Parathyroid adenoma (tissue), 2 donors: ENCODE measurements at regions not wholly inside any gene's neighbourhood (a gene's known extent, or its start where the extent isn't known, plus 50 kb on each side); places are given as distances from the start of the nearest gene placed in this dataset.

Source experiments
- H2AFZ ChIP-seq: fragments of 300-600 bp; sonication (generic); one replicate; pipeline ENCODE4 v1.7.0; 2017; ENCODE audit warnings: antibody characterized with exemption, mild to moderate bottlenecking
- H3K27ac ChIP-seq: fragments of 300-600 bp; sonication (generic); one replicate; pipeline ENCODE4 v1.7.0; 2017
- H3K27me3 ChIP-seq: fragments of 300-600 bp; sonication (generic); one replicate; pipeline ENCODE4 v1.7.0; 2017; ENCODE audit warnings: low read length; ENCODE audit not compliant: control insufficient read depth, insufficient read depth
- H3K36me3 ChIP-seq: fragments of 300-600 bp; sonication (generic); one replicate; pipeline ENCODE4 v1.7.0; 2017; ENCODE audit warnings: low read length; ENCODE audit not compliant: control insufficient read depth, insufficient read depth
- H3K4me1 ChIP-seq: fragments of 300-600 bp; sonication (generic); one replicate; pipeline ENCODE4 v1.7.0; 2017; ENCODE audit warnings: control low read depth
- H3K4me2 ChIP-seq: fragments of 300-600 bp; sonication (generic); one replicate; pipeline ENCODE4 v1.7.0; 2017; ENCODE audit warnings: low read length
- H3K4me3 ChIP-seq: fragments of 300-600 bp; sonication (generic); one replicate; pipeline ENCODE4 v1.7.0; 2017; ENCODE audit warnings: low read depth, low read length
- H3K79me2 ChIP-seq: fragments of 300-600 bp; sonication (generic); one replicate; pipeline ENCODE4 v1.7.0; 2017; ENCODE audit warnings: control low read depth
- H3K9ac ChIP-seq: fragments of 300-600 bp; sonication (generic); one replicate; pipeline ENCODE4 v1.7.0; 2017; ENCODE audit warnings: mild to moderate bottlenecking
- H3K9me3 ChIP-seq: fragments of 300-600 bp; sonication (generic); one replicate; pipeline ENCODE4 v1.7.0; 2017; ENCODE audit warnings: low read length; ENCODE audit not compliant: control insufficient read depth
- TF ChIP-seq, protein P1 (sequence below): fragments of 300-600 bp; sonication (generic); IDR thresholded peaks from one replicate; pipeline ENCODE4 v1.7.0; 2017; ENCODE audit warnings: antibody characterized with exemption, mild to moderate bottlenecking
- donor health status: primary hyperparathyroidism.

DNA sequence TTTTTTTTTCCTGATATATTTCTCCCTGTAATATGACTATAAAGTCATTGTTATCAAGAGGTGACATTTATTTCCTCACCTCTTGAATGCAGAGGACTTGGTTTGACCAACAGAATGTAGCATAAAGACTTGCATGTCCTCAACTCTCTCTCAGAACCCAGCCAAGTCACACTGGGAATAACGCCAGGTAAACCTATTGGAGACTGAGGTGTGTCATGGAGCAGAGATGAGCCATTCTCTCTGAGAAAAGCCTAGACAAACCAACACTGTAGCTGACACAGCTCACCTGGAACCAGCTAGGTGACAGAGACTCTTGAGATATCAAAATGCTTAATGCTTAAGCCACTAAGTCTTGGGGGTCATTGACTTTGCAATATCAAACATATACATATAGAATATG lies 533.6 kb downstream of the HAO1 start:
- H3K4me3 ChIP-seq = no peak overlapping the region
- no peaks in the 10 kb centered on the region for H3K79me2 ChIP-seq
- H3K4me1 ChIP-seq = no peaks in the 10 kb centered on the region
- H3K4me2 ChIP-seq = no peak overlapping the region
- no peak overlapping the region for H2AFZ ChIP-seq
- no peaks in the 10 kb centered on the region for H3K36me3 ChIP-seq
- no peak overlapping the region for H3K9ac ChIP-seq
- no peak overlapping the region for H3K27ac ChIP-seq
- H3K27me3 ChIP-seq = no peaks in the 10 kb centered on the region
- TF ChIP-seq, protein P1, sequence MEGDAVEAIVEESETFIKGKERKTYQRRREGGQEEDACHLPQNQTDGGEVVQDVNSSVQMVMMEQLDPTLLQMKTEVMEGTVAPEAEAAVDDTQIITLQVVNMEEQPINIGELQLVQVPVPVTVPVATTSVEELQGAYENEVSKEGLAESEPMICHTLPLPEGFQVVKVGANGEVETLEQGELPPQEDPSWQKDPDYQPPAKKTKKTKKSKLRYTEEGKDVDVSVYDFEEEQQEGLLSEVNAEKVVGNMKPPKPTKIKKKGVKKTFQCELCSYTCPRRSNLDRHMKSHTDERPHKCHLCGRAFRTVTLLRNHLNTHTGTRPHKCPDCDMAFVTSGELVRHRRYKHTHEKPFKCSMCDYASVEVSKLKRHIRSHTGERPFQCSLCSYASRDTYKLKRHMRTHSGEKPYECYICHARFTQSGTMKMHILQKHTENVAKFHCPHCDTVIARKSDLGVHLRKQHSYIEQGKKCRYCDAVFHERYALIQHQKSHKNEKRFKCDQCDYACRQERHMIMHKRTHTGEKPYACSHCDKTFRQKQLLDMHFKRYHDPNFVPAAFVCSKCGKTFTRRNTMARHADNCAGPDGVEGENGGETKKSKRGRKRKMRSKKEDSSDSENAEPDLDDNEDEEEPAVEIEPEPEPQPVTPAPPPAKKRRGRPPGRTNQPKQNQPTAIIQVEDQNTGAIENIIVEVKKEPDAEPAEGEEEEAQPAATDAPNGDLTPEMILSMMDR = no peak
- H3K9me3 ChIP-seq = no peaks in the 10 kb centered on the region

- TF ChIP-seq, protein P1 = no peak
- Histone ChIP-seq H3K79me2 (no peaks in the 10 kb centered on the region), H2AFZ (no peak overlapping the region), H3K27ac (no peak overlapping the region), H3K4me3 (no peak overlapping the region), H3K9ac (no peak overlapping the region), H3K4me2 (no peak overlapping the region), H3K4me1 (no peaks in the 10 kb centered on the region), H3K27me3 (no peaks in the 10 kb centered on the region), H3K36me3 (no peaks in the 10 kb centered on the region), H3K9me3 (no peaks in the 10 kb centered on the region)
Observed at GRCh38 chr20:7410150-7410549, 530.1 kb downstream of the HAO1 start.

GRCh38 chr20:7411075-7411474 lies 529.2 kb downstream of the HAO1 start:
- H3K9ac ChIP-seq = no peak overlapping the region
- H3K27me3 ChIP-seq = no peaks in the 10 kb centered on the region
- no peak overlapping the region for H3K4me3 ChIP-seq
- no peaks in the 10 kb centered on the region for H3K79me2 ChIP-seq
- H3K4me2 ChIP-seq = no peak overlapping the region
- TF ChIP-seq, protein P1 = no peak
- H3K36me3 ChIP-seq = no peaks in the 10 kb centered on the region
- H3K9me3 ChIP-seq = no peaks in the 10 kb centered on the region
- no peaks in the 10 kb centered on the region for H3K4me1 ChIP-seq
- H2AFZ ChIP-seq = no peak overlapping the region
- H3K27ac ChIP-seq = no peak overlapping the region

- Histone ChIP-seq H3K79me2 (no peaks in the 10 kb centered on the region), H3K27me3 (no peaks in the 10 kb centered on the region), H2AFZ (no peak overlapping the region), H3K36me3 (no peaks in the 10 kb centered on the region), H3K4me1 (no peaks in the 10 kb centered on the region), H3K27ac (no peak overlapping the region), H3K4me3 (no peak overlapping the region), H3K9ac (no peak overlapping the region), H3K4me2 (no peak overlapping the region), H3K9me3 (no peaks in the 10 kb centered on the region)
- TF ChIP-seq, protein P1 = no peak
Observed at GRCh38 chr20:7415427-7415826, 524.8 kb downstream of the HAO1 start.

DNA sequence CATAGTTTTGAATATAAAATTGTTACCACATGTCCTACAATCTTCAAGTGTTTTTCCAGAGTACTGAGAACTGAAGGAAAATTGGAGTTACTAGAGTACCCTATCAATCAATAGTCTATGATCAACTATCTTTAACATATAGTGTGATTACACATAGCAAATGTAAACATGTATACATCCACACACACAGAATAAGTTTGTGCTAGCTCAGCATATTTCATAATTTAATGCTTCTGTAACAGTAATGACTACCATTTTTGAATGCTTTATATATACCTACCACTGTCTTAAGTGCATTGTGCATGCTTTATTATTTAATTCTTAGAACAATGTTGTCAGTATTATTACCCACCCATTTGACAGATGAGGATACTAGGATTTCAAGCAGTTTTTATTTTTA lies 523.9 kb downstream of the HAO1 start:
- Histone ChIP-seq H3K9ac (no peak overlapping the region), H3K27me3 (no peaks in the 10 kb centered on the region), H3K36me3 (no peaks in the 10 kb centered on the region), H2AFZ (no peak overlapping the region), H3K4me2 (no peak overlapping the region), H3K9me3 (no peaks in the 10 kb centered on the region), H3K79me2 (no peaks in the 10 kb centered on the region), H3K4me3 (no peak overlapping the region), H3K27ac (no peak overlapping the region), H3K4me1 (no peaks in the 10 kb centered on the region)
- TF ChIP-seq, protein P1 = no peak
